ENCODE measurements at regions not wholly inside any gene's neighbourhood (a gene's known extent, or its start where the extent isn't known, plus 50 kb on each side); places are given as distances from the start of the nearest gene placed in this dataset.

DNA sequence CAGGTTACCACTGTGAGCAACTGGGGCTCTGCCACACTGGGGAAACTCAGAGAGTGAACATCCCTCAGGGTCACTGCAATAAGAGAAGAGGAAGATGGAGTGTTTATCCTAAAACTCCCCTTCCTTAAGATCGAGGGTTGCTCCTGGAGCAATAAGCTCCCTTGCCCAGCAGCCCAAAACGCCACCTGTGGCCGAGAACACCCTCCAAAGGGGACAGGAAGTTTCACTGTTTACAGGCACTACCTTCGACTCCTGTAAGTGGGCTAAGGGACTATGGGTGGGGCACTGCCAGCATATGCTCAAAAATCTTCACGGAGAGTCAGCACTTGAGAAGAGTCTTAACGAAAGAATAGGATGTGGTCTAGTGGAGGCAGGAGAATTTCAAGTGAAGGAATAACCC is 132.5 kb downstream of the FAXC start:
- no TSS peak for BruUV-seq (replicated peaks)
- ChIA-PET CTCF (ENCODE audit: low intra/inter-chr PET ratio, low total read pairs) (no interaction called here), POLR2A (no interaction called here)
- DNase-seq (ENCODE audit: low spot score), result no peak
- Histone ChIP-seq H3K27me3 (ENCODE audit: control insufficient read depth in 1 of 2, insufficient read depth in 2 of 2, low read length in 2 of 2) (no peaks in the 10 kb centered on the region), H2AFZ (ENCODE audit: low read length) (no peak overlapping the region), H3K4me2 (ENCODE audit: low read depth, low read length) (no peak overlapping the region), H4K20me1 (ENCODE audit: insufficient read depth, low read length) (no peaks in the 10 kb centered on the region), H3K4me3 (replicated peaks in 1 of 3; ENCODE audit: insufficient read depth in 1 of 3, low read depth in 2 of 3, low read length in 3 of 3) (no peak overlapping the region), H3K27ac (ENCODE audit: extremely low read length, insufficient read depth, low read length) (no peak overlapping the region), H3K79me2 (ENCODE audit: insufficient read depth, low read length) (no peaks in the 10 kb centered on the region), H3K36me3 (replicated peaks in 1 of 2; ENCODE audit: control insufficient read depth in 1 of 2, insufficient read depth in 2 of 2, low read length in 2 of 2) (no peaks in the 10 kb centered on the region), H3K9me3 (ENCODE audit: low read length) (no peaks in the 10 kb centered on the region), H3K4me1 (ENCODE audit: insufficient read depth, low read length) (no peaks in the 10 kb centered on the region), H3K9ac (ENCODE audit: insufficient read depth, low read depth, low read length) (no peak overlapping the region)
- no peak for FAIRE-seq
- WGBS (ENCODE audit: low lambda C conversion rate), result 4% methylated on average over 6 of the region's 6 CpGs
- no peak for ATAC-seq
- intact Hi-C loops (cut with micrococcal nuclease; ENCODE audit: unreplicated experiment), result no loop called here
- in situ Hi-C loops (cut with HindIII; ENCODE audit: extremely low pct_ligation_motif_present, low pct_unique_long_range_greater_than_20kb), result no loop called here
- TF ChIP-seq ZNF431 (CRISPR knock-in tag; IDR thresholded peaks at IDR 0.05; ENCODE audit: borderline replicate concordance, low read depth) (no peak), SOX13 (IDR thresholded peaks at IDR 0.05) (no peak), SOX13 (CRISPR knock-in tag; conservative IDR thresholded peaks at IDR 0.05 in 1 of 2, IDR thresholded peaks at IDR 0.05 in 1 of 2) (no peak), ZNF263 (CRISPR knock-in tag; IDR thresholded peaks at IDR 0.05) (no peak), TRAFD1 (CRISPR knock-in tag; IDR thresholded peaks at IDR 0.05; ENCODE audit: borderline replicate concordance) (no peak), ZNF652 (CRISPR knock-in tag; IDR thresholded peaks at IDR 0.05; ENCODE audit: borderline replicate concordance, low read depth) (no peak), SAP130 (CRISPR knock-in tag; IDR thresholded peaks at IDR 0.05; ENCODE audit: low read depth) (no peak), MAZ (IDR thresholded peaks at IDR 0.05; ENCODE audit: borderline replicate concordance, low read depth, low read length) (no peak), MAZ (CRISPR knock-in tag; IDR thresholded peaks at IDR 0.05; ENCODE audit: low read depth) (no peak), ZFP37 (CRISPR knock-in tag; IDR thresholded peaks at IDR 0.05; ENCODE audit: borderline replicate concordance) (no peak), ZNF30 (CRISPR knock-in tag; IDR thresholded peaks at IDR 0.05) (no peak)
- TF ChIP-seq, protein P1, sequence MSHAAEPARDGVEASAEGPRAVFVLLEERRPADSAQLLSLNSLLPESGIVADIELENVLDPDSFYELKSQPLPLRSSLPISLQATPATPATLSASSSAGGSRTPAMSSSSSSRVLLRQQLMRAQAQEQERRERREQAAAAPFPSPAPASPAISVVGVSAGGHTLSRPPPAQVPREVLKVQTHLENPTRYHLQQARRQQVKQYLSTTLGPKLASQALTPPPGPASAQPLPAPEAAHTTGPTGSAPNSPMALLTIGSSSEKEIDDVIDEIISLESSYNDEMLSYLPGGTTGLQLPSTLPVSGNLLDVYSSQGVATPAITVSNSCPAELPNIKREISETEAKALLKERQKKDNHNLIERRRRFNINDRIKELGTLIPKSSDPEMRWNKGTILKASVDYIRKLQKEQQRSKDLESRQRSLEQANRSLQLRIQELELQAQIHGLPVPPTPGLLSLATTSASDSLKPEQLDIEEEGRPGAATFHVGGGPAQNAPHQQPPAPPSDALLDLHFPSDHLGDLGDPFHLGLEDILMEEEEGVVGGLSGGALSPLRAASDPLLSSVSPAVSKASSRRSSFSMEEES (CRISPR knock-in tag; IDR thresholded peaks at IDR 0.05), result no peak
- TF ChIP-seq, protein P2, sequence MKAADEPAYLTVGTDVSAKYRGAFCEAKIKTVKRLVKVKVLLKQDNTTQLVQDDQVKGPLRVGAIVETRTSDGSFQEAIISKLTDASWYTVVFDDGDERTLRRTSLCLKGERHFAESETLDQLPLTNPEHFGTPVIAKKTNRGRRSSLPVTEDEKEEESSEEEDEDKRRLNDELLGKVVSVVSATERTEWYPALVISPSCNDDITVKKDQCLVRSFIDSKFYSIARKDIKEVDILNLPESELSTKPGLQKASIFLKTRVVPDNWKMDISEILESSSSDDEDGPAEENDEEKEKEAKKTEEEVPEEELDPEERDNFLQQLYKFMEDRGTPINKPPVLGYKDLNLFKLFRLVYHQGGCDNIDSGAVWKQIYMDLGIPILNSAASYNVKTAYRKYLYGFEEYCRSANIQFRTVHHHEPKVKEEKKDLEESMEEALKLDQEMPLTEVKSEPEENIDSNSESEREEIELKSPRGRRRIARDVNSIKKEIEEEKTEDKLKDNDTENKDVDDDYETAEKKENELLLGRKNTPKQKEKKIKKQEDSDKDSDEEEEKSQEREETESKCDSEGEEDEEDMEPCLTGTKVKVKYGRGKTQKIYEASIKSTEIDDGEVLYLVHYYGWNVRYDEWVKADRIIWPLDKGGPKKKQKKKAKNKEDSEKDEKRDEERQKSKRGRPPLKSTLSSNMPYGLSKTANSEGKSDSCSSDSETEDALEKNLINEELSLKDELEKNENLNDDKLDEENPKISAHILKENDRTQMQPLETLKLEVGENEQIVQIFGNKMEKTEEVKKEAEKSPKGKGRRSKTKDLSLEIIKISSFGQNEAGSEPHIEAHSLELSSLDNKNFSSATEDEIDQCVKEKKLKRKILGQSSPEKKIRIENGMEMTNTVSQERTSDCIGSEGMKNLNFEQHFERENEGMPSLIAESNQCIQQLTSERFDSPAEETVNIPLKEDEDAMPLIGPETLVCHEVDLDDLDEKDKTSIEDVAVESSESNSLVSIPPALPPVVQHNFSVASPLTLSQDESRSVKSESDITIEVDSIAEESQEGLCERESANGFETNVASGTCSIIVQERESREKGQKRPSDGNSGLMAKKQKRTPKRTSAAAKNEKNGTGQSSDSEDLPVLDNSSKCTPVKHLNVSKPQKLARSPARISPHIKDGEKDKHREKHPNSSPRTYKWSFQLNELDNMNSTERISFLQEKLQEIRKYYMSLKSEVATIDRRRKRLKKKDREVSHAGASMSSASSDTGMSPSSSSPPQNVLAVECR (CRISPR knock-in tag; IDR thresholded peaks at IDR 0.05; ENCODE audit: borderline replicate concordance), result no peak
- TF ChIP-seq, protein P3, sequence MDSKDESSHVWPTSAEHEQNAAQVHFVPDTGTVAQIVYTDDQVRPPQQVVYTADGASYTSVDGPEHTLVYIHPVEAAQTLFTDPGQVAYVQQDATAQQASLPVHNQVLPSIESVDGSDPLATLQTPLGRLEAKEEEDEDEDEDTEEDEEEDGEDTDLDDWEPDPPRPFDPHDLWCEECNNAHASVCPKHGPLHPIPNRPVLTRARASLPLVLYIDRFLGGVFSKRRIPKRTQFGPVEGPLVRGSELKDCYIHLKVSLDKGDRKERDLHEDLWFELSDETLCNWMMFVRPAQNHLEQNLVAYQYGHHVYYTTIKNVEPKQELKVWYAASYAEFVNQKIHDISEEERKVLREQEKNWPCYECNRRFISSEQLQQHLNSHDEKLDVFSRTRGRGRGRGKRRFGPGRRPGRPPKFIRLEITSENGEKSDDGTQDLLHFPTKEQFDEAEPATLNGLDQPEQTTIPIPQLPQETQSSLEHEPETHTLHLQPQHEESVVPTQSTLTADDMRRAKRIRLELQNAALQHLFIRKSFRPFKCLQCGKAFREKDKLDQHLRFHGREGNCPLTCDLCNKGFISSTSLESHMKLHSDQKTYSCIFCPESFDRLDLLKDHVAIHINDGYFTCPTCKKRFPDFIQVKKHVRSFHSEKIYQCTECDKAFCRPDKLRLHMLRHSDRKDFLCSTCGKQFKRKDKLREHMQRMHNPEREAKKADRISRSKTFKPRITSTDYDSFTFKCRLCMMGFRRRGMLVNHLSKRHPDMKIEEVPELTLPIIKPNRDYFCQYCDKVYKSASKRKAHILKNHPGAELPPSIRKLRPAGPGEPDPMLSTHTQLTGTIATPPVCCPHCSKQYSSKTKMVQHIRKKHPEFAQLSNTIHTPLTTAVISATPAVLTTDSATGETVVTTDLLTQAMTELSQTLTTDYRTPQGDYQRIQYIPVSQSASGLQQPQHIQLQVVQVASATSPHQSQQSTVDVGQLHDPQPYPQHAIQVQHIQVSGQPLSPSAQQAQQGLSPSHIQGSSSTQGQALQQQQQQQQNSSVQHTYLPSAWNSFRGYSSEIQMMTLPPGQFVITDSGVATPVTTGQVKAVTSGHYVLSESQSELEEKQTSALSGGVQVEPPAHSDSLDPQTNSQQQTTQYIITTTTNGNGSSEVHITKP (CRISPR knock-in tag; IDR thresholded peaks at IDR 0.05; ENCODE audit: low read depth), result no peak
